B cell (primary cell): ENCODE measurements at regions not wholly inside any gene's neighbourhood (a gene's known extent, or its start where the extent isn't known, plus 50 kb on each side); places are given as distances from the start of the nearest gene placed in this dataset.

Source experiments
- ATAC-seq: fragments of 200-7000 bp; cut with Tn5 transposase; one replicate; pipeline ENCODE4 v1.10.0; 2021; ENCODE audit warnings: low read depth, mild to moderate bottlenecking, moderate number of reproducible peaks, moderate library complexity
- CTCF ChIA-PET: fragments of 350-600 bp; sonication (Branson Sonifier 250); formaldehyde crosslinking; loops from one replicate; lab custom pipeline; 2021; ENCODE audit warnings: antibody characterized with exemption, inconsistent platforms; lab: Charles Lee
- POLR2A ChIA-PET: fragments of 350-600 bp; sonication (Branson Sonifier 250); formaldehyde crosslinking; loops from one replicate; lab custom pipeline; 2021; ENCODE audit warnings: antibody characterized with exemption; lab: Charles Lee
- DNase-seq: peaks from one replicate; pipeline ENCODE4 v3.0.0; 2013
- H2AFZ ChIP-seq: 2 replicates; pipeline ENCODE4 v1.6.1; 2012; ENCODE audit warnings: mild to moderate bottlenecking, low read depth, low read length; ENCODE audit not compliant: insufficient read depth, poor library complexity, severe bottlenecking
- H3K27ac ChIP-seq, 2 donors: 1 replicate in 1 of 2; 2 replicates in 1 of 2; pipeline ENCODE4 v1.5.1; 2012 to 2013; ENCODE audit warnings: low read length in 2 of 2, mild to moderate bottlenecking in 2 of 2, moderate library complexity in 1 of 2
- H3K27me3 ChIP-seq, 4 experiments: fragments of 200-600 bp in 1 of 4; sonication (generic) in 1 of 4; replicated peaks in 1 of 4; 1 replicate in 2 of 4; 2 replicates in 2 of 4; pipeline versions ENCODE4 v1.6.1 to v1.7.0; 2013 to 2016; ENCODE audit warnings: low read length in 3 of 4, mild to moderate bottlenecking in 2 of 4, mixed read lengths in 1 of 4, moderate library complexity in 1 of 4; ENCODE audit not compliant: insufficient read depth in 4 of 4, control insufficient read depth in 3 of 4; ENCODE audit errors: control extremely low read depth in 1 of 4
- H3K36me3 ChIP-seq, 2 experiments: replicated peaks in 1 of 2; 1 replicate in 1 of 2; 2 replicates in 1 of 2; pipeline versions ENCODE4 v1.6.1 to v1.7.1; 2013; ENCODE audit warnings: low read length in 1 of 2; ENCODE audit not compliant: insufficient read depth in 2 of 2, control insufficient read depth in 1 of 2; ENCODE audit errors: control extremely low read depth in 1 of 2, extremely low read depth in 1 of 2
- H3K4me1 ChIP-seq, 2 donors: fragments of 200-600 bp in 1 of 2; sonication (generic) in 1 of 2; 1 replicate in 1 of 2; 2 replicates in 1 of 2; pipeline versions ENCODE4 v1.5.1 to v1.6.1; 2013 to 2017; ENCODE audit warnings: low read length in 2 of 2; ENCODE audit not compliant: control insufficient read depth in 2 of 2, insufficient read depth in 2 of 2
- H3K4me2 ChIP-seq: replicated peaks from 2 replicates; pipeline ENCODE3; 2012; ENCODE audit warnings: mild to moderate bottlenecking, low read depth, low read length; ENCODE audit not compliant: poor library complexity, severe bottlenecking
- H3K4me3 ChIP-seq, 5 experiments: fragments of 200-600 bp in 1 of 5; sonication (generic) in 1 of 5; 1 replicate in 3 of 5; 2 replicates in 2 of 5; pipeline versions ENCODE4 v1.5.1 to v1.7.0; 2011 to 2016; ENCODE audit warnings: low read length in 4 of 5, mild to moderate bottlenecking in 4 of 5, low read depth in 2 of 5, control low read depth in 1 of 5, moderate library complexity in 1 of 5; ENCODE audit not compliant: insufficient read depth in 1 of 5; ENCODE audit errors: control extremely low read depth in 1 of 5, extremely low read depth in 1 of 5
- H3K79me2 ChIP-seq: fragments of 200-600 bp; sonication (generic); one replicate; pipeline ENCODE4 v1.6.0; 2016; ENCODE audit warnings: low read length; ENCODE audit not compliant: control insufficient read depth, insufficient read depth
- H3K9ac ChIP-seq: fragments of 200-600 bp; sonication (generic); 2 replicates; pipeline ENCODE4 v1.6.1; 2017; ENCODE audit warnings: mild to moderate bottlenecking, low read length, moderate library complexity
- H3K9me3 ChIP-seq, 3 donors: one replicate each; pipeline versions ENCODE4 v1.6.1 to v1.7.1; 2013; ENCODE audit warnings: low read length in 2 of 3; ENCODE audit not compliant: control insufficient read depth in 2 of 3, insufficient read depth in 1 of 3; ENCODE audit errors: control extremely low read depth in 1 of 3
- H4K20me1 ChIP-seq: 2 replicates; pipeline ENCODE4 v1.6.0; 2012; ENCODE audit warnings: mild to moderate bottlenecking, low read length; ENCODE audit not compliant: insufficient read depth, control insufficient read depth, poor library complexity, severe bottlenecking
- H3K27ac Mint-ChIP-seq: one replicate; pipeline ENCODE4 v1.8.0; 2021; ENCODE audit warnings: mixed read lengths
- H3K27me3 Mint-ChIP-seq: one replicate; pipeline ENCODE4 v1.8.0; 2021; ENCODE audit warnings: mixed read lengths
- H3K4me1 Mint-ChIP-seq: one replicate; pipeline ENCODE4 v1.8.0; 2021; ENCODE audit warnings: mixed read lengths
- H3K4me3 Mint-ChIP-seq: one replicate; pipeline ENCODE4 v1.8.0; 2021; ENCODE audit warnings: mixed read lengths
- H3K9me3 Mint-ChIP-seq: one replicate; pipeline ENCODE4 v1.8.0; 2022; ENCODE audit warnings: mixed read lengths; ENCODE audit not compliant: insufficient read depth
- CTCF ChIP-seq: fragments of 200-600 bp; IDR thresholded peaks from one replicate; pipeline ENCODE4 v1.8.0; 2022; ENCODE audit warnings: antibody characterized with exemption, mild to moderate bottlenecking
- EZH2 ChIP-seq: IDR thresholded peaks from 2 replicates; pipeline ENCODE4 v1.6.1; 2012; ENCODE audit warnings: borderline replicate concordance, low read depth, mild to moderate bottlenecking, moderate library complexity, low read length; ENCODE audit not compliant: insufficient read depth, poor library complexity, severe bottlenecking
- WGBS: methylation state at CpG from one replicate; pipeline ENCODE4 v1.1.5; 2013; ENCODE audit warnings: missing lambda C conversion rate; ENCODE audit not compliant: insufficient coverage; 5-methylcytosine and 5-hydroxymethylcytosine counted together
- intact Hi-C: fragments of 100-400 bp; cut with micrococcal nuclease; formaldehyde crosslinking; loops from one replicate; pipeline ENCODE4 v1.10.0; 2022

DNA sequence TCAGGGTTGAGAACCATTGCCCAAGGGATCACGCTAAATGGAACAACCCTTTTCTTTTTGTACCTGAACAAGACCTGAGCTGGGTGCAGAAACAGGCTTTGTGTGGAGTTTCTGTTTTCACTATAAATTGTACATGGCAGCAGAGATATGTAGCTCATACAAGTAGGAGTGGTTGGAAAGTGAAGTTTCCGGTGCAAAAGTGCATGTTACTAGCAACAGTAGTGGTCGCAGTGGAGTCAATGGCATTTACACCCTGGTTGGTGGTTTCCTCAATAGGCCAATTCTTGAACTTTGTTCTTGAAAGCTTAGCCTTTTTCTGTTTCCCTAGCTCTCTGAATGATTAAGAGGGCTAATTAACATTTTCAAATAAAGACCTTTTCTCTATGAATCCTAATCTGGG, 170.7 kb downstream of the NEBL start:
- Mint-ChIP-seq H3K27me3 (no peaks in the 10 kb centered on the region), H3K4me3 (no peak overlapping the region), H3K27ac (no peak overlapping the region), H3K4me1 (no peaks in the 10 kb centered on the region), H3K9me3 (peaks cover 7% of the 10 kb centered on the region)
- ChIA-PET POLR2A (no interaction called here), CTCF (interaction anchor here (0.6 kb wide), 1 partner anchor 9 kb away, joined by 3 read pairs; no protein-coding TSS in a partner anchor)
- Histone ChIP-seq H3K79me2 (no peaks in the 10 kb centered on the region), H3K9me3 (peaks cover 0 to 2% (median 0%) of the 10 kb centered on the region in 3 donors), H3K9ac (no peak overlapping the region), H3K4me2 (no peak overlapping the region), H3K4me3 (no peak overlapping the region), H3K27me3 (no peaks in the 10 kb centered on the region), H3K36me3 (no peaks in the 10 kb centered on the region), H3K4me1 (no peaks in the 10 kb centered on the region), H4K20me1 (no peaks in the 10 kb centered on the region), H3K27ac (no peak overlapping the region), H2AFZ (no peak overlapping the region)
- TF ChIP-seq CTCF (no peak), EZH2 (no peak)
- 100% methylated on average over 2 of the region's 3 CpGs for WGBS
- no peak for DNase-seq
- intact Hi-C loops = no loop called here
- ATAC-seq = no peak

DNA sequence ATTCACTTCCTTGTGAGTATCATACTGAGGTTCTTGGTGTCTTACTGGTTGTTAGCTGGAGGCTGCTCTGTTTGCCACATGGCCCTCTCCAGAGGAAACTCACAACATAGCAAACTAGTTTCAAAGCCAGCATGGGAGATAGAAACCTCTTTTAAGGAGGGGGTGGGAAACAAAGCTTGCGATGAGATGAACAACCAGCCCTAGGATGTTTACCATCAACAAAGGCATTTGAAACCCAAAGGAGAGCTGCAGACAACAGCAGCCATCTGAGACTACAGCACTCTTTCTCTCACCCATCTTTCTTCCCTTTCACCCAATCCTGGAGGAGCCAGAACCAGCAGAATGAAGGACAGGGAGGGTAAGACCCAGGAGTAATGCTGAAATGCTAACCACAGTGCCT, 182.1 kb downstream of the NEBL start:
- Histone ChIP-seq H3K4me3 (no peak overlapping the region), H3K9me3 (peaks cover 0 to 3% (median 0%) of the 10 kb centered on the region in 3 donors), H3K27ac (no peak overlapping the region), H3K36me3 (no peaks in the 10 kb centered on the region), H3K9ac (no peak overlapping the region), H3K4me1 (no peaks in the 10 kb centered on the region), H4K20me1 (no peaks in the 10 kb centered on the region), H3K79me2 (no peaks in the 10 kb centered on the region), H3K4me2 (no peak overlapping the region), H3K27me3 (no peaks in the 10 kb centered on the region), H2AFZ (no peak overlapping the region)
- POLR2A ChIA-PET = no interaction called here
- ATAC-seq (no peak), DNase-seq (no peak)
- CTCF ChIA-PET = no interaction called here
- WGBS = no CpG with 5 or more reads among the region's 1 CpG
- no peaks in the 10 kb centered on the region for H3K4me1 Mint-ChIP-seq
- TF ChIP-seq CTCF (no peak), EZH2 (no peak)
- intact Hi-C loops = no loop called here
- peaks cover 2% of the 10 kb centered on the region for H3K9me3 Mint-ChIP-seq
- H3K27me3 Mint-ChIP-seq = no peaks in the 10 kb centered on the region
- no peak overlapping the region for H3K4me3 Mint-ChIP-seq
- H3K27ac Mint-ChIP-seq = no peak overlapping the region
